ENCODE measurements at regions not wholly inside any gene's neighbourhood (a gene's known extent, or its start where the extent isn't known, plus 50 kb on each side); places are given as distances from the start of the nearest gene placed in this dataset.
A peak's percentile ranks its signal among the peaks of the same experiment; 100 is the strongest.
"Not testable (repeated sequence)": the region's sequence is repeated elsewhere in the genome, so short reads cannot be mapped to it uniquely, and the experiment has no call there.

- TF ChIP-seq CTCF (IDR thresholded peaks at IDR 0.05; ENCODE audit: low read depth, low read length, missing control alignments): no peak
- no peak for DNase-seq (ENCODE audit: extremely low read depth, low read depth)
- H3K4me3 ChIP-seq (replicated peaks; ENCODE audit: low read depth, low read length): no peak overlapping the region
Measured at GRCh38 chr14:38003746-38004609, 203.7 kb upstream of the SSTR1 start.

- no peak overlapping the region for H3K4me3 ChIP-seq (replicated peaks; ENCODE audit: low read depth, low read length)
- no peak for TF ChIP-seq CTCF (IDR thresholded peaks at IDR 0.05; ENCODE audit: low read depth, low read length, missing control alignments)
- no peak for DNase-seq (ENCODE audit: extremely low read depth, low read depth)
Measured at GRCh38 chr14:38004610-38004879, 203.2 kb upstream of the SSTR1 start.

- not testable (repeated sequence) for H3K4me3 ChIP-seq (replicated peaks; ENCODE audit: low read depth, low read length)
- peak; percentile 30 for DNase-seq (ENCODE audit: extremely low read depth, low read depth)
Measured at GRCh38 chr14:38011156-38011555, 196.5 kb upstream of the SSTR1 start.

GRCh38 chr14:38012056-38012455 is 195.6 kb upstream of the SSTR1 start:
- TF ChIP-seq CTCF (IDR thresholded peaks at IDR 0.05; ENCODE audit: low read depth, low read length, missing control alignments): no peak
- H3K4me3 ChIP-seq (replicated peaks; ENCODE audit: low read depth, low read length): no peak overlapping the region
- DNase-seq (ENCODE audit: extremely low read depth, low read depth): no peak

GRCh38 chr14:38016497-38016896 is 191.2 kb upstream of the SSTR1 start:
- peak; percentile 62 for TF ChIP-seq CTCF (IDR thresholded peaks at IDR 0.05; ENCODE audit: low read depth, low read length, missing control alignments)
- no peak for DNase-seq (ENCODE audit: extremely low read depth, low read depth)
- H3K4me3 ChIP-seq (replicated peaks; ENCODE audit: low read depth, low read length): no peak overlapping the region

GRCh38 chr14:38021861-38022260 is 185.8 kb upstream of the SSTR1 start:
- no peak for DNase-seq (ENCODE audit: extremely low read depth, low read depth)
- no peak overlapping the region for H3K4me3 ChIP-seq (replicated peaks; ENCODE audit: low read depth, low read length)
- no peak for TF ChIP-seq CTCF (IDR thresholded peaks at IDR 0.05; ENCODE audit: low read depth, low read length, missing control alignments)

- TF ChIP-seq CTCF (IDR thresholded peaks at IDR 0.05; ENCODE audit: low read depth, low read length, missing control alignments): no peak
- H3K4me3 ChIP-seq (replicated peaks; ENCODE audit: low read depth, low read length): no peak overlapping the region
- no peak for DNase-seq (ENCODE audit: extremely low read depth, low read depth)
Measured at GRCh38 chr14:38022775-38023174, 184.9 kb upstream of the SSTR1 start.

Measured in HFF-Myc (cell line).